ENCODE measurements at regions not wholly inside any gene's neighbourhood (a gene's known extent, or its start where the extent isn't known, plus 50 kb on each side); places are given as distances from the start of the nearest gene placed in this dataset.

GRCh38 chr12:58420503-58420902 lies 479.1 kb downstream of the ATP23 start (continued):
- TF ChIP-seq, protein P1, sequence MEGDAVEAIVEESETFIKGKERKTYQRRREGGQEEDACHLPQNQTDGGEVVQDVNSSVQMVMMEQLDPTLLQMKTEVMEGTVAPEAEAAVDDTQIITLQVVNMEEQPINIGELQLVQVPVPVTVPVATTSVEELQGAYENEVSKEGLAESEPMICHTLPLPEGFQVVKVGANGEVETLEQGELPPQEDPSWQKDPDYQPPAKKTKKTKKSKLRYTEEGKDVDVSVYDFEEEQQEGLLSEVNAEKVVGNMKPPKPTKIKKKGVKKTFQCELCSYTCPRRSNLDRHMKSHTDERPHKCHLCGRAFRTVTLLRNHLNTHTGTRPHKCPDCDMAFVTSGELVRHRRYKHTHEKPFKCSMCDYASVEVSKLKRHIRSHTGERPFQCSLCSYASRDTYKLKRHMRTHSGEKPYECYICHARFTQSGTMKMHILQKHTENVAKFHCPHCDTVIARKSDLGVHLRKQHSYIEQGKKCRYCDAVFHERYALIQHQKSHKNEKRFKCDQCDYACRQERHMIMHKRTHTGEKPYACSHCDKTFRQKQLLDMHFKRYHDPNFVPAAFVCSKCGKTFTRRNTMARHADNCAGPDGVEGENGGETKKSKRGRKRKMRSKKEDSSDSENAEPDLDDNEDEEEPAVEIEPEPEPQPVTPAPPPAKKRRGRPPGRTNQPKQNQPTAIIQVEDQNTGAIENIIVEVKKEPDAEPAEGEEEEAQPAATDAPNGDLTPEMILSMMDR (IDR thresholded peaks at IDR 0.05 in 2 of 3, conservative IDR thresholded peaks at IDR 0.05 in 1 of 3; ENCODE audit: borderline replicate concordance in 1 of 3, insufficient read depth in 1 of 3, low read depth in 2 of 3, low read length in 2 of 3): no peak
- no peak for TF ChIP-seq ZFX (IDR thresholded peaks at IDR 0.05)

GRCh38 chr12:58421990-58422389 lies 480.6 kb downstream of the ATP23 start:
- ChIA-PET POLR2A (no interaction called here), CTCF (no interaction called here), RAD21 (ENCODE audit: low non-redundant PET in 1 of 2, low total read pairs in 2 of 2, uncharacterized antibody in 2 of 2, unreplicated experiment in 2 of 2) (no interaction called here)
- Histone ChIP-seq H4K20me1 (ENCODE audit: insufficient read depth) (no peaks in the 10 kb centered on the region), H3K4me2 (ENCODE audit: low read length) (no peak overlapping the region), H3K9me3 (ENCODE audit: control insufficient read depth in 1 of 2, insufficient read depth in 1 of 2, low read depth in 1 of 2, low read length in 2 of 2) (no peaks in the 10 kb centered on the region; a peak in 1 of 4 replicates), H3K4me3 (replicated peaks in 1 of 2; ENCODE audit: low read depth in 1 of 2, low read length in 2 of 2) (no peak overlapping the region), H3K9me2 (ENCODE audit: insufficient read depth) (no peaks in the 10 kb centered on the region), H3K36me3 (ENCODE audit: control insufficient read depth in 1 of 2, insufficient read depth in 2 of 2, low read length in 2 of 2) (no peaks in the 10 kb centered on the region), H3K27ac (ENCODE audit: low read depth, low read length) (no peak overlapping the region), H3K4me1 (ENCODE audit: control insufficient read depth in 1 of 2, insufficient read depth in 2 of 2, low read length in 2 of 2) (peaks cover 19 to 27% of the 10 kb centered on the region in 2 experiments), H3K9ac (ENCODE audit: low read length) (no peak overlapping the region), H3K27me3 (ENCODE audit: insufficient read depth, low read length) (no peaks in the 10 kb centered on the region), H2AFZ (ENCODE audit: low read depth, low read length, poor library complexity, severe bottlenecking) (no peak overlapping the region), H3K79me2 (ENCODE audit: insufficient read depth, low read length) (no peaks in the 10 kb centered on the region)
- ATAC-seq (no peak), DNase-seq (ENCODE audit: low read depth, low spot score) (no peak)
- no TSS peak for BruUV-seq (replicated peaks)
- intact Hi-C loops (cut with micrococcal nuclease): no loop called here
- TF ChIP-seq MAX (IDR thresholded peaks at IDR 0.05): no peak
- TF ChIP-seq ELF1 (IDR thresholded peaks at IDR 0.05; ENCODE audit: borderline replicate concordance, low read depth): no peak
- TF ChIP-seq TCF7L2 (IDR thresholded peaks at IDR 0.05; ENCODE audit: borderline replicate concordance, extremely low read depth, insufficient read depth, insufficient read length): no peak
- TF ChIP-seq POLR2AphosphoS5 (IDR thresholded peaks at IDR 0.05; ENCODE audit: low read depth, low read length): no peak
- no peak for TF ChIP-seq EGR1 (IDR thresholded peaks at IDR 0.05; ENCODE audit: low read depth)
- TF ChIP-seq EZH2 (IDR thresholded peaks at IDR 0.05): no peak
- TF ChIP-seq FOSL1 (IDR thresholded peaks at IDR 0.05; ENCODE audit: low read depth): no peak
- no peak for TF ChIP-seq RAD21 (IDR thresholded peaks at IDR 0.05; ENCODE audit: low read depth)
- TF ChIP-seq, protein P2, sequence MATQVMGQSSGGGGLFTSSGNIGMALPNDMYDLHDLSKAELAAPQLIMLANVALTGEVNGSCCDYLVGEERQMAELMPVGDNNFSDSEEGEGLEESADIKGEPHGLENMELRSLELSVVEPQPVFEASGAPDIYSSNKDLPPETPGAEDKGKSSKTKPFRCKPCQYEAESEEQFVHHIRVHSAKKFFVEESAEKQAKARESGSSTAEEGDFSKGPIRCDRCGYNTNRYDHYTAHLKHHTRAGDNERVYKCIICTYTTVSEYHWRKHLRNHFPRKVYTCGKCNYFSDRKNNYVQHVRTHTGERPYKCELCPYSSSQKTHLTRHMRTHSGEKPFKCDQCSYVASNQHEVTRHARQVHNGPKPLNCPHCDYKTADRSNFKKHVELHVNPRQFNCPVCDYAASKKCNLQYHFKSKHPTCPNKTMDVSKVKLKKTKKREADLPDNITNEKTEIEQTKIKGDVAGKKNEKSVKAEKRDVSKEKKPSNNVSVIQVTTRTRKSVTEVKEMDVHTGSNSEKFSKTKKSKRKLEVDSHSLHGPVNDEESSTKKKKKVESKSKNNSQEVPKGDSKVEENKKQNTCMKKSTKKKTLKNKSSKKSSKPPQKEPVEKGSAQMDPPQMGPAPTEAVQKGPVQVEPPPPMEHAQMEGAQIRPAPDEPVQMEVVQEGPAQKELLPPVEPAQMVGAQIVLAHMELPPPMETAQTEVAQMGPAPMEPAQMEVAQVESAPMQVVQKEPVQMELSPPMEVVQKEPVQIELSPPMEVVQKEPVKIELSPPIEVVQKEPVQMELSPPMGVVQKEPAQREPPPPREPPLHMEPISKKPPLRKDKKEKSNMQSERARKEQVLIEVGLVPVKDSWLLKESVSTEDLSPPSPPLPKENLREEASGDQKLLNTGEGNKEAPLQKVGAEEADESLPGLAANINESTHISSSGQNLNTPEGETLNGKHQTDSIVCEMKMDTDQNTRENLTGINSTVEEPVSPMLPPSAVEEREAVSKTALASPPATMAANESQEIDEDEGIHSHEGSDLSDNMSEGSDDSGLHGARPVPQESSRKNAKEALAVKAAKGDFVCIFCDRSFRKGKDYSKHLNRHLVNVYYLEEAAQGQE (IDR thresholded peaks at IDR 0.05; ENCODE audit: low read depth): no peak
- TF ChIP-seq, protein P1 (IDR thresholded peaks at IDR 0.05 in 2 of 3, conservative IDR thresholded peaks at IDR 0.05 in 1 of 3; ENCODE audit: borderline replicate concordance in 1 of 3, insufficient read depth in 1 of 3, low read depth in 2 of 3, low read length in 2 of 3): no peak
- no peak for TF ChIP-seq SIN3A (IDR thresholded peaks at IDR 0.05; ENCODE audit: low read depth)
- TF ChIP-seq ZNF274 (IDR thresholded peaks at IDR 0.05; ENCODE audit: low read depth, low read length): no peak
- TF ChIP-seq, protein P3, sequence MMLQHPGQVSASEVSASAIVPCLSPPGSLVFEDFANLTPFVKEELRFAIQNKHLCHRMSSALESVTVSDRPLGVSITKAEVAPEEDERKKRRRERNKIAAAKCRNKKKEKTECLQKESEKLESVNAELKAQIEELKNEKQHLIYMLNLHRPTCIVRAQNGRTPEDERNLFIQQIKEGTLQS (IDR thresholded peaks at IDR 0.05): no peak
- no peak for TF ChIP-seq ZFX (IDR thresholded peaks at IDR 0.05)
- TF ChIP-seq SP1 (IDR thresholded peaks at IDR 0.05; ENCODE audit: low read depth): no peak
